Erythroblast (primary cell): ENCODE measurements at regions not wholly inside any gene's neighbourhood (a gene's known extent, or its start where the extent isn't known, plus 50 kb on each side); places are given as distances from the start of the nearest gene placed in this dataset.

Experiments used
- GATA1 ChIP-seq: IDR thresholded peaks from 2 replicates; pipeline ENCODE4 v1.6.1; 2011; ENCODE audit warnings: low read depth, mild to moderate bottlenecking, control low read depth, low read length, moderate library complexity
- POLR2A ChIP-seq: IDR thresholded peaks from 2 replicates; pipeline ENCODE4 v1.6.1; 2011; ENCODE audit warnings: mild to moderate bottlenecking, low read length

GRCh38 chr1:83113652-83114051, 885.3 kb downstream of the TTLL7 start:
- TF ChIP-seq POLR2A (no peak), GATA1 (no peak)
